ENCODE measurements at regions not wholly inside any gene's neighbourhood (a gene's known extent, or its start where the extent isn't known, plus 50 kb on each side); places are given as distances from the start of the nearest gene placed in this dataset.
"Not testable (repeated sequence)": the region's sequence is repeated elsewhere in the genome, so short reads cannot be mapped to it uniquely, and the experiment has no call there.

- DNase-seq (ENCODE audit: low spot score): no peak
These were observed 1766.0 kb downstream of the NCAM2 start for GRCh38 chr21:22764222-22764621.

GRCh38 chr21:22791376-22791775, 1793.2 kb downstream of the NCAM2 start:
- no peak for DNase-seq (ENCODE audit: low spot score)

- peak; percentile 50 for DNase-seq (ENCODE audit: low spot score)
These were observed 1793.9 kb downstream of the NCAM2 start for GRCh38 chr21:22791986-22792560.

- no peak for DNase-seq (ENCODE audit: low spot score)
These were observed 1796.9 kb downstream of the NCAM2 start for GRCh38 chr21:22795091-22795490.

GRCh38 chr21:22795644-22796043, 1797.4 kb downstream of the NCAM2 start:
- DNase-seq (ENCODE audit: low spot score): no peak

- no peak for DNase-seq (ENCODE audit: low spot score)
These were observed 1797.9 kb downstream of the NCAM2 start for GRCh38 chr21:22796147-22796546.

GRCh38 chr21:22804151-22804550, 1805.9 kb downstream of the NCAM2 start:
- DNase-seq (ENCODE audit: low spot score): no peak

- no peak for DNase-seq (ENCODE audit: low spot score)
These were observed 1808.1 kb downstream of the NCAM2 start for GRCh38 chr21:22806278-22806677.

- no peak for DNase-seq (ENCODE audit: low spot score)
These were observed 1815.0 kb downstream of the NCAM2 start for GRCh38 chr21:22813201-22813600.

- DNase-seq (ENCODE audit: low spot score): not testable (repeated sequence)
These were observed 1820.7 kb downstream of the NCAM2 start for GRCh38 chr21:22818681-22819485.

- no peak for DNase-seq (ENCODE audit: low spot score)
These were observed 1829.2 kb downstream of the NCAM2 start for GRCh38 chr21:22827422-22827821.

- DNase-seq (ENCODE audit: low spot score): no peak
These were observed 1844.7 kb downstream of the NCAM2 start for GRCh38 chr21:22842875-22843274.

GRCh38 chr21:22855581-22855980, 1857.4 kb downstream of the NCAM2 start:
- no peak for DNase-seq (ENCODE audit: low spot score)

GRCh38 chr21:22871692-22872091, 1873.5 kb downstream of the NCAM2 start:
- no peak for DNase-seq (ENCODE audit: low spot score)

- DNase-seq (ENCODE audit: low spot score): no peak
These were observed 1882.4 kb downstream of the NCAM2 start for GRCh38 chr21:22880573-22880972.

- DNase-seq (ENCODE audit: low spot score): no peak
These were observed 1882.9 kb downstream of the NCAM2 start for GRCh38 chr21:22881131-22881530.

GRCh38 chr21:22885079-22885478, 1886.9 kb downstream of the NCAM2 start:
- no peak for DNase-seq (ENCODE audit: low spot score)

- no peak for DNase-seq (ENCODE audit: low spot score)
These were observed 1887.4 kb downstream of the NCAM2 start for GRCh38 chr21:22885614-22886013.

GRCh38 chr21:22889445-22889844, 1891.2 kb downstream of the NCAM2 start:
- DNase-seq (ENCODE audit: low spot score): no peak

GRCh38 chr21:22890656-22891055, 1892.4 kb downstream of the NCAM2 start:
- DNase-seq (ENCODE audit: low spot score): no peak

GRCh38 chr21:22892028-22892427, 1893.8 kb downstream of the NCAM2 start:
- no peak for DNase-seq (ENCODE audit: low spot score)

- DNase-seq (ENCODE audit: low spot score): no peak
These were observed 1894.5 kb downstream of the NCAM2 start for GRCh38 chr21:22892740-22893139.

- DNase-seq (ENCODE audit: low spot score): no peak
These were observed 1899.9 kb downstream of the NCAM2 start for GRCh38 chr21:22898051-22898665.
